Lower lobe of right lung (tissue), 2 donors: ENCODE measurements at regions not wholly inside any gene's neighbourhood (a gene's known extent, or its start where the extent isn't known, plus 50 kb on each side); places are given as distances from the start of the nearest gene placed in this dataset.

Experiments used
- ATAC-seq, 2 donors: fragments of 200-7000 bp; cut with Tn5 transposase; one replicate each; pipeline ENCODE4 v1.9.1; 2020 to 2022; ENCODE audit warnings: mild to moderate bottlenecking in 2 of 2, moderate library complexity in 2 of 2
- DNase-seq: peaks from one replicate; pipeline ENCODE4 v3.0.0-alpha.2; 2020
- H3K27ac ChIP-seq: fragments of 200-600 bp; one replicate; pipeline ENCODE4 v1.8.0; 2022
- H3K27me3 ChIP-seq: fragments of 200-600 bp; one replicate; pipeline ENCODE4 v1.8.0; 2022; ENCODE audit warnings: low read depth
- H3K36me3 ChIP-seq: fragments of 200-600 bp; one replicate; pipeline ENCODE4 v1.8.0; 2022; ENCODE audit warnings: mild to moderate bottlenecking
- H3K4me1 ChIP-seq: fragments of 200-600 bp; one replicate; pipeline ENCODE4 v1.8.0; 2022
- H3K4me3 ChIP-seq: fragments of 200-600 bp; one replicate; pipeline ENCODE4 v1.8.0; 2022; ENCODE audit warnings: mild to moderate bottlenecking
- H3K9me3 ChIP-seq: fragments of 200-600 bp; one replicate; pipeline ENCODE4 v1.8.0; 2022
- CTCF ChIP-seq: fragments of 200-600 bp; IDR thresholded peaks from one replicate; pipeline ENCODE4 v1.8.0; 2022; ENCODE audit warnings: antibody characterized with exemption, mild to moderate bottlenecking
- intact Hi-C: fragments of 100-400 bp; cut with DNase I; formaldehyde crosslinking; loops from one replicate; pipeline ENCODE4 v1.11.0; 2022
- donor health status: DM: no; HTN: yes; CAD: no; lungs with severe emphysema.

GRCh38 chr17:31660684-31661083, 198.4 kb downstream of the COPRS start:
- H3K4me1 ChIP-seq, result no peaks in the 10 kb centered on the region

GRCh38 chr17:31657876-31658275, 201.2 kb downstream of the COPRS start:
- intact Hi-C loops, result no loop called here
- peaks cover under 1% of the 10 kb centered on the region for H3K9me3 ChIP-seq
- no peak for TF ChIP-seq CTCF
- ATAC-seq (no peak), DNase-seq (no peak)
- H3K36me3 ChIP-seq, result no peaks in the 10 kb centered on the region
- no peaks in the 10 kb centered on the region for H3K4me1 ChIP-seq
- no peak overlapping the region for H3K4me3 ChIP-seq
- no peak overlapping the region for H3K27ac ChIP-seq
- no peaks in the 10 kb centered on the region for H3K27me3 ChIP-seq

More at GRCh38 chr17:31660684-31661083, 198.4 kb downstream of the COPRS start:
- Histone ChIP-seq H3K4me3 (no peak overlapping the region), H3K36me3 (no peaks in the 10 kb centered on the region), H3K9me3 (peaks cover 20% of the 10 kb centered on the region), H3K27me3 (no peaks in the 10 kb centered on the region), H3K27ac (no peak overlapping the region)
- DNase-seq (no peak), ATAC-seq (no peak)
- no peak for TF ChIP-seq CTCF
- intact Hi-C loops, result no loop called here

DNA sequence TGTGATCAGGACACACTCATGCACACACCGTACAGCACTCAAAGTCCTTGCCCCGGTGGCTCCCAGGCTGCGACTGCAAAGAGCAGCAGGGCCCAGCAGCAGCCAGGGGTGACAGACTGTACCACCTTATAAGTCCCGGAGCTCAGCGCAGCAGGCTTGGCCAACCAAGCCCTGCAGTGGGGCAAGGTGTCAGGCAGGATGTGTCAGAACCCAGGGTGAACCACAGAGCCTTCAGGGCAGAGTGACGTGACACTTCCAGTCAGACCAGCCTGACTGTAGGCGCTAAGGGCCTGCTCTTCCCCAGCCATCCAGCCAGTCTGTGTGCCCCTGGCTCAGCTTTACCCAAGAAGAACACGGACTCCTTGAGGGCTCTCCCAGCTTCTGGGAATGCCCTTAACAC, 204.1 kb downstream of the COPRS start:
- intact Hi-C loops, result no loop called here
- Histone ChIP-seq H3K4me1 (no peaks in the 10 kb centered on the region), H3K9me3 (no peaks in the 10 kb centered on the region), H3K27me3 (no peaks in the 10 kb centered on the region), H3K4me3 (no peak overlapping the region), H3K36me3 (no peaks in the 10 kb centered on the region), H3K27ac (no peak overlapping the region)
- DNase-seq (no peak), ATAC-seq (peak in 1 of 2 donors; percentile 42)
- no peak for TF ChIP-seq CTCF

- ATAC-seq (no peak), DNase-seq (no peak)
- no peaks in the 10 kb centered on the region for H3K9me3 ChIP-seq
These were observed 205.4 kb downstream of the COPRS start for GRCh38 chr17:31653691-31654090.

DNA sequence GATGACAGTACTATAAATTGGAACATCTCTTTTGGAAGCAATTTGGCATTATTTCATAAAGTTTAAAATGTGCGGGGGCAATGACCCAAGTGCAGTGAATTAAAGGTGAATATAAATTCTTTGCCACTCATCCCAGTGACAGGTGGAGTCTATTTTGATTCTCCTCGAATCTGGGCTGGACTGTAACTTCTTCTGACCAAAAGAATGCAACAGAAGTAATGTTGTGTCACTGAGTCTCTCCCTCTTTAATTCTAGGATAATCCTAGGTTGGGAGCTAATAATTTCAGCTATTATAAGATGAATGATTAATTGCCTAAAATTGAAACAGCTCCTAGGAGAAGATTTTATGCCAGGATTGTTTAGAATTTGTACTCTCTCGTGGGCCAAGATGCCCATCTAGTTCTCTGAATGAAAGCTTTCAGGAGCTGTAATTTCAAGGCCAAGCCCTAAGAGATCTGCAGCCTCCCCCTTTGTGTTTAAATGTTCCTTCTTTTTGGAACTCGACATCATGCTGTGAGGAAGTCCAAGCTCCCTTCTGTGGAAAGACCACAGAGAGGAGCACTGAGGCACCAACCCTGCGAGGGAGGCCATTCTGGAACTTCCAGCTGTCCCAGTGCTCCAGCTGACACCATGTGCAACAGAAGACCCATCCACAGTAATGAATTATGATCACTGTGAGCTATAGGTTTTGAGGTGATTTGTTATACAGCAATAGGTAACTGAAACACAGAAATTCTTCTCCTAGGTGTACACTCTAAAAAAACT, 208.1 kb downstream of the COPRS start:
- TF ChIP-seq CTCF, result no peak
- no peaks in the 10 kb centered on the region for H3K36me3 ChIP-seq
- intact Hi-C loops, result no loop called here
- H3K27ac ChIP-seq, result no peak overlapping the region
- no peak overlapping the region for H3K4me3 ChIP-seq
- ATAC-seq (no peak), DNase-seq (no peak)
- no peaks in the 10 kb centered on the region for H3K27me3 ChIP-seq
- peaks cover 8% of the 10 kb centered on the region for H3K9me3 ChIP-seq
- H3K4me1 ChIP-seq, result no peaks in the 10 kb centered on the region

More at GRCh38 chr17:31653691-31654090, 205.4 kb downstream of the COPRS start:
- intact Hi-C loops, result no loop called here
- Histone ChIP-seq H3K36me3 (no peaks in the 10 kb centered on the region), H3K4me1 (no peaks in the 10 kb centered on the region), H3K27me3 (no peaks in the 10 kb centered on the region), H3K4me3 (no peak overlapping the region), H3K27ac (no peak overlapping the region)
- TF ChIP-seq CTCF, result no peak
